GM13976 (cell line): ENCODE measurements at regions not wholly inside any gene's neighbourhood (a gene's known extent, or its start where the extent isn't known, plus 50 kb on each side); places are given as distances from the start of the nearest gene placed in this dataset.

Experiments used
- DNase-seq: peaks from one replicate; pipeline ENCODE4 v3.0.0; 2012; ENCODE audit warnings: low spot score
- in situ Hi-C: fragments of 300-500 bp; cut with MboI; formaldehyde crosslinking; loops from one replicate; pipeline ENCODE4 v1.12.0; 2022; ENCODE audit warnings: low sequenced_read_pairs, mixed read lengths, inconsistent platforms; ENCODE audit not compliant: unreplicated experiment
- TF ChIP-seq, protein P1 (sequence below): IDR thresholded peaks from 2 replicates; pipeline ENCODE4 v1.5.1; 2012; ENCODE audit warnings: borderline replicate concordance, mild to moderate bottlenecking; ENCODE audit not compliant: insufficient read depth; ENCODE audit errors: extremely low read depth, missing control alignments, control extremely low read depth

DNA sequence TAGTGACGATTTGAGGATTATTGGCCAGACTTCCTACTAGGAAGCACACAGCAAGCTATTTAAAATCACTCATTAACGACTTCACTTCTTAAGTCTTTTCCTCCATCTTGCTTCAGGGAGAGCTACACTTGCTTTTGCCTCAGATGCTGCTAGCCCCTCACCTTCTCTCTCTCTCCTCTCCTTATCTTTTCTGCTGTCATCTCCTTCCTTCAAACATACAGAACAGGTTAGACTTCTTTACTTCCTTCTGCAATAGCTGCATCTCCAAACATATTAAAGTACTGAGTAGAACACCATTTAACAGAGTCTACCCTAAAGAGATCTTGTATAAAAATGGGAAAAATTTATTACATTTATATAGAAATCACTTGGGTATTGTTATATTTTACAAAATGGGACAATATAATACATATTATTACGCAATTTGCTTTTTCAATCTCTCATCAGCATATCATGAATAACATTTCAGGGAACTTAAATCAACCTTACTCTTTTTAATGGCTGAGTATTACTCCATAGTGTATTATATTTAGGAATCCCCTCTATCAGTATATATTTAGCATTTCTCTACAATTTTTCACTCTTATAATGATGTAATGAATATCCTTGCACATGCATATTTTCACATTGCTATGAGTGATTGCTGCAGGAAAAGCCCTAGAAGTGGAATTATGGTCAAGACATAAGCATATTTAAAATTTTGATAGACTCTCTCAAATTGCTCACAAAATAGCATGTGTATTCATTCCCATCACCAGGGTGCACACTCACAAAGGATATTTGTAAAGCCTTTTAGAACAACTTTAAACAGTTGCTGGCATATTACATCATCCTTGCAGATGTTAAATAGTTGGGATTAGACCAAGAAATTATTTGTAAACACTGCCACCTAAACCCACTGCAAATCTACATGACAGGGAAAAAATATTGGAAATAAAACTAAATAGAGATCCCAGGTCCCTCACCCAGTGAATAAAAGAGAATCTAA, 164.5 kb upstream of the NFIB start:
- DNase-seq: no peak
- in situ Hi-C loops: no loop called here
- TF ChIP-seq, protein P1, sequence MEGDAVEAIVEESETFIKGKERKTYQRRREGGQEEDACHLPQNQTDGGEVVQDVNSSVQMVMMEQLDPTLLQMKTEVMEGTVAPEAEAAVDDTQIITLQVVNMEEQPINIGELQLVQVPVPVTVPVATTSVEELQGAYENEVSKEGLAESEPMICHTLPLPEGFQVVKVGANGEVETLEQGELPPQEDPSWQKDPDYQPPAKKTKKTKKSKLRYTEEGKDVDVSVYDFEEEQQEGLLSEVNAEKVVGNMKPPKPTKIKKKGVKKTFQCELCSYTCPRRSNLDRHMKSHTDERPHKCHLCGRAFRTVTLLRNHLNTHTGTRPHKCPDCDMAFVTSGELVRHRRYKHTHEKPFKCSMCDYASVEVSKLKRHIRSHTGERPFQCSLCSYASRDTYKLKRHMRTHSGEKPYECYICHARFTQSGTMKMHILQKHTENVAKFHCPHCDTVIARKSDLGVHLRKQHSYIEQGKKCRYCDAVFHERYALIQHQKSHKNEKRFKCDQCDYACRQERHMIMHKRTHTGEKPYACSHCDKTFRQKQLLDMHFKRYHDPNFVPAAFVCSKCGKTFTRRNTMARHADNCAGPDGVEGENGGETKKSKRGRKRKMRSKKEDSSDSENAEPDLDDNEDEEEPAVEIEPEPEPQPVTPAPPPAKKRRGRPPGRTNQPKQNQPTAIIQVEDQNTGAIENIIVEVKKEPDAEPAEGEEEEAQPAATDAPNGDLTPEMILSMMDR: no peak

DNA sequence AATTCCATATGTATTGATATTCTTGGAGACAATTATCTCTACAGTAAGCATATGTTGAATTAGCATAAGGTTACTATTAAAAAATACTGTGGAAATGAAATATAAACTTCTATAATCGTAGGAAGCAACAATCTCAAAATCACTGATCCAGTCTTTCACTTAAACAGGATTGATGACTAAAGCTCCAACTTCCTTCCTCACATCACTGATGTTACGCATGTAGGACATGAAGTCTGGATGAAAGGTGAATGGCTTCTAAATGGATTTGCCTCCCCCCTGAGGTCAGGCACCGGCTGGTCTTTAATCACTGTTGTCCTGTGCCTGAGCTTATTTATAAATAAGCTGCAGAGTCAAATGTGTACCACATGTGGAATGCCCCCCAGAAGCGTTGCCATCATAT, 157.1 kb upstream of the NFIB start:
- no peak for DNase-seq
- TF ChIP-seq, protein P1: no peak
- in situ Hi-C loops: loop anchor here (25.0 kb wide), 1 partner anchor 666 kb away; no protein-coding TSS in a partner anchor

DNA sequence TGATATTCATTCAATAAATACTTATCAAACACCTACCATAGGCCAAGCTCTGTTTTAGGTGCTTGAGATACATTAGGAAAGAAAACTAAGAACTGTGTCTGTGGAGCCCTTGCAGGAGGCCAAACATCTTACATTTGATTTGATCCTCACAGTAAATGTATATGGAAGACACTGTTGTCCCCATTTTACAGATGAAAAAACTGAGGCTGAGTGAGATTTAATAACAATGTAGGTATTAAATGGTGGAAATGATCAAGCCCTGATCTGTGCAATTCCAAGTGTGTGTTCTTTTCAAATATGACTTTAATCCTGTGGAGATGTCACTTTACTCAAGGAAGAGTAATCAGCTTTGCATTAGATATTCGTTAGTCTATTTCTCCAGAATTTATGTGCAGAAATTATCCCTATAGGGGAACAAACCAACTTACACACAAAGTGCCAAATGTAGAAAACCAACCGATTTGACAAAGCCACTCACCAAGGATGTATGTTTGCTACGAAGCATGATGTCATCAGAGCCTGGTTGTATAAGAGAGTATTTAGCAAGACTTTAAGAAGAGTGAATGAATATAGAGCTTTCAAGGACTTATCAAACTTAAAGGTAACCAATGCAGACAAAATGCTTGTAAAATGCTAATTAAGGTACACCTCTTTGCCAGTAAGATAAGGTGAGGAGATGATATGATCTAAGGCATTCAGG, 153.9 kb upstream of the NFIB start:
- in situ Hi-C loops: loop anchor here (5.0 to 25.0 kb wide), 2 partner anchors 304 to 669 kb away; no protein-coding TSS in a partner anchor
- TF ChIP-seq, protein P1: no peak
- DNase-seq: no peak

DNA sequence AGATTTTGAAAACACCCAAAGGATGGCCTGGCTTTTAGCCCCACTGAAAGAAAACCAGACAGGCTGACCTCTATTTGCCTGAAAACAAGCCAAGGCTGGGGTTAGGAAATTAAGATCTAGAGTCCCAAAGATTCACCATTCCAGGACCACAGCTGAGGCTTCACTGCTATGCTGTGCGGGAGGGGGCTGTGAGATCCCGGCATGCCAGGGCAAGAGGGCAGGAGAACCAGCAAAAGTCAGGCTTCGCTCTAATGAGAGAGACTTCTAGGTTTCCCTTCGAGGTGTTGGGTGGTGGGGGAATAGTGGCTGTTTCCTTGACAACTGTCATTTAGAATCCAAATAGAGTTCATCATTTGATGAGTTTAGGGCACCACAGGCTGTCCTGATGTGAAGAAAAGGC, 152.9 kb upstream of the NFIB start:
- in situ Hi-C loops: loop anchor here (5.0 to 25.0 kb wide), 2 partner anchors 305 to 670 kb away; no protein-coding TSS in a partner anchor
- DNase-seq: no peak
- TF ChIP-seq, protein P1: no peak

DNA sequence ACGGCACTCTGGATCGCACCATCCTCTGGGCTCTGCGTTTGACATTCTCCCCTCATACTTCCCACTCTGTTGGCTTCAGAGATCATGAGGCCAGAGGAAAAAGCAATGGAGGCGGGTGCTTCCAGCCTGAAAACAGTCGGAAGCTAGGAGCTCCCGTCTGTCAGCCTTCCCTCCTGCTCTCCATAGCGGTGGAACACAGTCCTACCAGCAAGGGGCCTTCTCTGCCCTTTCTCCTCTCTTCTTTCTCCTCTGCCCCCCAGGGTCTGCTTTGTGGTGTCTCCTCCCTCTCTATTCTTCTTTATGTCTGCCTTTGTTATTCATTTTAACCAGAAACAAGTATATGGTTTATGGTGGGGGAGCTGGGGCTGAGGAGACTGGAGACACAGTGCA, 152.5 kb upstream of the NFIB start:
- TF ChIP-seq, protein P1: no peak
- in situ Hi-C loops: loop anchor here (5.0 to 25.0 kb wide), 2 partner anchors 306 to 671 kb away; no protein-coding TSS in a partner anchor
- no peak for DNase-seq

DNA sequence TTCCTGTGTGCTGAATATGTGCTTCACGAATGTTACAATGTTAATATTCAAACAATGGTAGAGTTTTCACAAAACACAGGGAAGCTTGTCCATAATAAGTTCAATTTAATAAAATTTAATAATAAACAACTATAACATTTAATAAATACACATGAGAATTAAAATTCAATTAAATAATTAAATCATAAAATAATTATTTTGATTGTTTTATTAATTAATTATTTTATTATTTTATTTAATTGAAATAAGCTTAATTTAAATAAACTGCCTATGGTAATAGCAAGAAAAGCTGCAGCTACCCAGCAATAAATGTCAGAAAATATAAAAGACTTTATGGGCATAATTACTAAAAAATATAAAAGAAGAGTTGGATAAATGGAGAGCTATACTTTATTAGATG, 149.0 kb upstream of the NFIB start:
- DNase-seq: no peak
- in situ Hi-C loops: loop anchor here (25.0 kb wide), 1 partner anchor 674 kb away; no protein-coding TSS in a partner anchor
- TF ChIP-seq, protein P1: no peak
